22Rv1 (cell line): ENCODE measurements at regions not wholly inside any gene's neighbourhood (a gene's known extent, or its start where the extent isn't known, plus 50 kb on each side); places are given as distances from the start of the nearest gene placed in this dataset.

Experiments used
- ZFX ChIP-seq: fragments of 450-650 bp; IDR thresholded peaks from 2 replicates; pipeline ENCODE4 v1.6.1; 2017; ENCODE audit warnings: antibody characterized with exemption, borderline replicate concordance
- TF ChIP-seq, protein P1 (sequence below): fragments of 450-650 bp; IDR thresholded peaks from 2 replicates; pipeline ENCODE4 v1.5.1; 2017; ENCODE audit warnings: mild to moderate bottlenecking

DNA sequence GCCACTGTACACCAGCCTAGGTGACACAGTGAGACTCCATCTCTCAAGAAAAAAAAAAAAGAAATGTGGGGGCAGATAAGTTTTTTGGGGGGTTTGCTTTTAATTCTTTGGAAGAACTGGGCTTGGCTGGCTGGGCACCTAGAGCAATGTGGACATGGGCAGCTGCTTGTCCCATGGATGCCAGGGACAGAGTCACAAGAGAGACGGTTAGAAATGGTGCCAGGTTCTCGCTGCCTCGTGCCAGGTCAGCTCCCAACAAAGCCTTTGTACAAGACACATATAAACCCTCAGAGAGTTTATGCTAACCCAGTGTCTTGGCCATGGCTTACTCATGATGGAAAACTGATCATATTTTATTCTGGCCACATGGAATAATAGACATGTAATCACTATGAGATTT, 76.2 kb upstream of the ESR1 start:
- TF ChIP-seq, protein P1, sequence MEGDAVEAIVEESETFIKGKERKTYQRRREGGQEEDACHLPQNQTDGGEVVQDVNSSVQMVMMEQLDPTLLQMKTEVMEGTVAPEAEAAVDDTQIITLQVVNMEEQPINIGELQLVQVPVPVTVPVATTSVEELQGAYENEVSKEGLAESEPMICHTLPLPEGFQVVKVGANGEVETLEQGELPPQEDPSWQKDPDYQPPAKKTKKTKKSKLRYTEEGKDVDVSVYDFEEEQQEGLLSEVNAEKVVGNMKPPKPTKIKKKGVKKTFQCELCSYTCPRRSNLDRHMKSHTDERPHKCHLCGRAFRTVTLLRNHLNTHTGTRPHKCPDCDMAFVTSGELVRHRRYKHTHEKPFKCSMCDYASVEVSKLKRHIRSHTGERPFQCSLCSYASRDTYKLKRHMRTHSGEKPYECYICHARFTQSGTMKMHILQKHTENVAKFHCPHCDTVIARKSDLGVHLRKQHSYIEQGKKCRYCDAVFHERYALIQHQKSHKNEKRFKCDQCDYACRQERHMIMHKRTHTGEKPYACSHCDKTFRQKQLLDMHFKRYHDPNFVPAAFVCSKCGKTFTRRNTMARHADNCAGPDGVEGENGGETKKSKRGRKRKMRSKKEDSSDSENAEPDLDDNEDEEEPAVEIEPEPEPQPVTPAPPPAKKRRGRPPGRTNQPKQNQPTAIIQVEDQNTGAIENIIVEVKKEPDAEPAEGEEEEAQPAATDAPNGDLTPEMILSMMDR = no peak
- no peak for TF ChIP-seq ZFX
